ENCODE measurements at regions not wholly inside any gene's neighbourhood (a gene's known extent, or its start where the extent isn't known, plus 50 kb on each side); places are given as distances from the start of the nearest gene placed in this dataset.

- Histone ChIP-seq H3K27me3 (ENCODE audit: control insufficient read depth, insufficient read depth, low read length) (no peaks in the 10 kb centered on the region), H3K4me3 (ENCODE audit: low read depth, low read length) (no peak overlapping the region), H3K36me3 (ENCODE audit: control insufficient read depth, insufficient read depth, low read length) (no peaks in the 10 kb centered on the region)
- TF ChIP-seq, protein P1, sequence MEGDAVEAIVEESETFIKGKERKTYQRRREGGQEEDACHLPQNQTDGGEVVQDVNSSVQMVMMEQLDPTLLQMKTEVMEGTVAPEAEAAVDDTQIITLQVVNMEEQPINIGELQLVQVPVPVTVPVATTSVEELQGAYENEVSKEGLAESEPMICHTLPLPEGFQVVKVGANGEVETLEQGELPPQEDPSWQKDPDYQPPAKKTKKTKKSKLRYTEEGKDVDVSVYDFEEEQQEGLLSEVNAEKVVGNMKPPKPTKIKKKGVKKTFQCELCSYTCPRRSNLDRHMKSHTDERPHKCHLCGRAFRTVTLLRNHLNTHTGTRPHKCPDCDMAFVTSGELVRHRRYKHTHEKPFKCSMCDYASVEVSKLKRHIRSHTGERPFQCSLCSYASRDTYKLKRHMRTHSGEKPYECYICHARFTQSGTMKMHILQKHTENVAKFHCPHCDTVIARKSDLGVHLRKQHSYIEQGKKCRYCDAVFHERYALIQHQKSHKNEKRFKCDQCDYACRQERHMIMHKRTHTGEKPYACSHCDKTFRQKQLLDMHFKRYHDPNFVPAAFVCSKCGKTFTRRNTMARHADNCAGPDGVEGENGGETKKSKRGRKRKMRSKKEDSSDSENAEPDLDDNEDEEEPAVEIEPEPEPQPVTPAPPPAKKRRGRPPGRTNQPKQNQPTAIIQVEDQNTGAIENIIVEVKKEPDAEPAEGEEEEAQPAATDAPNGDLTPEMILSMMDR (IDR thresholded peaks at IDR 0.05; ENCODE audit: insufficient read depth, low read length, poor library complexity, severe bottlenecking), result no peak
- no peak for DNase-seq (ENCODE audit: low read depth)
Observed at GRCh38 chr13:80604098-80604497, 263.2 kb upstream of the SPRY2 start.

GRCh38 chr13:80603351-80603750 lies 262.4 kb upstream of the SPRY2 start:
- DNase-seq (ENCODE audit: low read depth), result no peak
- Histone ChIP-seq H3K4me3 (ENCODE audit: low read depth, low read length) (no peak overlapping the region), H3K36me3 (ENCODE audit: control insufficient read depth, insufficient read depth, low read length) (no peaks in the 10 kb centered on the region), H3K27me3 (ENCODE audit: control insufficient read depth, insufficient read depth, low read length) (no peaks in the 10 kb centered on the region)
- TF ChIP-seq, protein P1 (IDR thresholded peaks at IDR 0.05; ENCODE audit: insufficient read depth, low read length, poor library complexity, severe bottlenecking), result no peak

- no peak for DNase-seq (ENCODE audit: low read depth)
- Histone ChIP-seq H3K27me3 (ENCODE audit: control insufficient read depth, insufficient read depth, low read length) (no peaks in the 10 kb centered on the region), H3K4me3 (ENCODE audit: low read depth, low read length) (no peak overlapping the region), H3K36me3 (ENCODE audit: control insufficient read depth, insufficient read depth, low read length) (no peaks in the 10 kb centered on the region)
- TF ChIP-seq, protein P1 (IDR thresholded peaks at IDR 0.05; ENCODE audit: insufficient read depth, low read length, poor library complexity, severe bottlenecking), result no peak
Observed at GRCh38 chr13:80599765-80600164, 258.8 kb upstream of the SPRY2 start.

- DNase-seq (ENCODE audit: low read depth), result no peak
- no peak overlapping the region for H3K4me3 ChIP-seq (ENCODE audit: low read depth, low read length)
- TF ChIP-seq, protein P1 (IDR thresholded peaks at IDR 0.05; ENCODE audit: insufficient read depth, low read length, poor library complexity, severe bottlenecking), result no peak
- no peaks in the 10 kb centered on the region for H3K36me3 ChIP-seq (ENCODE audit: control insufficient read depth, insufficient read depth, low read length)
- no peaks in the 10 kb centered on the region for H3K27me3 ChIP-seq (ENCODE audit: control insufficient read depth, insufficient read depth, low read length)
Observed at GRCh38 chr13:80598189-80598588, 257.3 kb upstream of the SPRY2 start.

DNA sequence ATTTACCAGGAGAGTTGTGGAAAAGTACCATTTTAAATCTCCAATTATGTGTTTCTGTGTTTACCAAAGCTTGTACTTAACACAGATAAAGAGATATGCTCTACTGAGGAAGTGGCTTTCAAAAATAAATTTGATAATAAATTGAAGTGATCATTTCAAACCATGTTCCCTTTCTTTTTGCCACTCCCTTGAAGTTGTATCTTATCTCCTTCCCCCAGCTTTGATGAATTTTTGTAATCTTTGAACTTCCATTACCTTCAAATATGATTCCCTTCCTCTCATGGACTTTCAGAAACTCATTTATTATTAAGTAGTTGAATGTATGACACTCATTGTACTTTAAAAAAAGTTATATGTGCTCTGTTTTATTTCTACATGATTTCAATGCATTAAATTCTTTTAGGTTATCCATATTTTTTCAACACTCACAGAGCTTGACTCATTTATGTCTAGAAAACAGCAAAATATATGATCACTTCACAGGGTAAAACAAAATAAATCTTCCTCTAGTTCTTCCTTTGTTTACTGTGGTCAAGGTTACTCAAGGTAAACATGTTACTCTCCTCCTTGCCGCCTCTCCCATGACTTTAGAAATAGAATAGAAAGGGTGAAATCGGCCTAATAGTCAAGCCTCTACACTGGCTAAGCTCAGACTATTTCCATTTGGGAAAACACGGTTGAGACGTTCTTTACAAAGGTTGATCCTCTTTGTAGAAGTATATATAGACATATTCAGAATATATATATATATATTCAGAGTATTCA lies 251.2 kb upstream of the SPRY2 start:
- Histone ChIP-seq H3K27me3 (ENCODE audit: control insufficient read depth, insufficient read depth, low read length) (no peaks in the 10 kb centered on the region), H3K36me3 (ENCODE audit: control insufficient read depth, insufficient read depth, low read length) (no peaks in the 10 kb centered on the region), H3K4me3 (ENCODE audit: low read depth, low read length) (no peak overlapping the region)
- no peak for DNase-seq (ENCODE audit: low read depth)
- TF ChIP-seq, protein P1 (IDR thresholded peaks at IDR 0.05; ENCODE audit: insufficient read depth, low read length, poor library complexity, severe bottlenecking), result no peak

GRCh38 chr13:80590551-80590950 lies 249.6 kb upstream of the SPRY2 start:
- TF ChIP-seq, protein P1 (IDR thresholded peaks at IDR 0.05; ENCODE audit: insufficient read depth, low read length, poor library complexity, severe bottlenecking), result no peak
- no peak overlapping the region for H3K4me3 ChIP-seq (ENCODE audit: low read depth, low read length)
- DNase-seq (ENCODE audit: low read depth), result no peak

More at GRCh38 chr13:80590551-80590950, 249.6 kb upstream of the SPRY2 start:
- Histone ChIP-seq H3K36me3 (ENCODE audit: control insufficient read depth, insufficient read depth, low read length) (no peaks in the 10 kb centered on the region), H3K27me3 (ENCODE audit: control insufficient read depth, insufficient read depth, low read length) (no peaks in the 10 kb centered on the region)
